ENCODE measurements at regions not wholly inside any gene's neighbourhood (a gene's known extent, or its start where the extent isn't known, plus 50 kb on each side); places are given as distances from the start of the nearest gene placed in this dataset.

- TF ChIP-seq CTCF (conservative IDR thresholded peaks at IDR 0.05) (no peak), EZH2 (IDR thresholded peaks at IDR 0.05; ENCODE audit: low read depth) (no peak)
These were observed 224.9 kb downstream of the SKIDA1 start for GRCh38 chr10:21300551-21300950.
